GM08714 (cell line): ENCODE measurements at regions not wholly inside any gene's neighbourhood (a gene's known extent, or its start where the extent isn't known, plus 50 kb on each side); places are given as distances from the start of the nearest gene placed in this dataset.
"Not testable (repeated sequence)": the region's sequence is repeated elsewhere in the genome, so short reads cannot be mapped to it uniquely, and the experiment has no call there.

Experiments
- H3K4me3 ChIP-seq: fragments of 200-500 bp; sonication (Bioruptor generic); 2 replicates; pipeline ENCODE4 v1.5.1; 2014; ENCODE audit warnings: mild to moderate bottlenecking, low read length, inconsistent platforms
- ZNF274 ChIP-seq: IDR thresholded peaks from 2 replicates; pipeline ENCODE4 v1.6.1; 2012; ENCODE audit warnings: mild to moderate bottlenecking, low read depth, low read length

DNA sequence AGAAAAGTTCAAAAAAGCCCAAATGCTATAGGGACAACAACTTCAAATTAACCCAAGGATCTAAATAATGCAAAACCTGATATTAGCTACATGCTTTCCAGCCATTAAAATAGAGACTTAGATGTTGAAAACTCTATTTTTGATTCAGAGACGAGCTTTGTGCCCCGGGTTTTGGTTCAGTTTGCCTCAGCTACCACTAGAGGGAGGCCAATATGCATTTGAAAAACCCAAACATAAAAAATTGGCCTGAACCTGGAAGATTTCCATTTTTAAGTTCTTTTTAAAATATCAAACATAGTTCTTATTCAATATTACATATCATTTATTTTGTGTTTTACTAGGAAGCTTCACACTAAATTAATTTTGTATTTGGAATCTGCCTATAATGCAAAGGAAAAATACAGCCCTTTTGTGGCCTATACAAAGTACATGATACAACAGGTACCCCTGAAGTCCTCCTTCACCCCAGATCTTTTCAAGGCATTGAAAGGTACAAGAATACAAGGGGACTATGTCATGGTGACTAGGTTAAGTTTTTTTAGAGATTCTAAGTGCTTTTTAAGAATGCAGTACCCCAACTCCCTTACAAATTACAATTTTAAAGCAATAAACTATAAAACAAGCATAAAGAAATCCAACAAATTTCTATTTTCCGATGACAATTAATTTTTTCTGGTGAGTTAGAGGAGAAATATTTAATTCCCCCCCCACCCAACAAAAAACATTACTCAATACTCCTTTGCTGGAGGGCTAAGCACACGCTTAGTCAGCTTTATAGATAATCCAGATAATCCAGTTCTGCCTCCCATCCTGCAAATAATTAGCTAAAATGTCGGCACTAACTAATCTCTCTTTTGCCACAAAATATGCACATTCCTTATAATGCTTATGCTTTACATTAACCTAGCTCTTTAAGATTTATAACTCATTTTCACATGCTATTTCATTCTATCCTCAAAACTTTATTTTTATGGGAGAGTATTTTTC, 97.7 kb upstream of the PTPN13 start:
- TF ChIP-seq ZNF274 = no peak

DNA sequence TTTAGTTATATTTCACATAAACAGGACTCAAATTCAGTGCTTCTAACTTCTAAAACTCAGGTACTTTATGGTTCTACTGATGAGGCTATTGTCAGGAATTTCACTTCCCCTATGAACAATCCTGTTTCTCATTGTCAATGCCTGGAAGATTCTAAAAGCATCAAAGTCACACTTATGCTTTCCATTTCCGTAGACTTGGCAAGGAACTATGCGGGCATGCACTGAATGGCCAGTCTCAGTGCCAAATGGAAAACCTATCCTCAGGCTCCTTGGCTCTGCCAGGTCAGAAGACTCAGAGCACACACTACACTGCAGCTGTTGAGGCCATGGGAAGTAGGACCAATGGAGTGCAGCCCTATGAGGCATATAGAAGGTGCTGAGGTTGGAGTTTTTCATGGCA, 97.0 kb upstream of the PTPN13 start:
- no peak for TF ChIP-seq ZNF274
- H3K4me3 ChIP-seq = no peak overlapping the region

More for the DNA sequence above, 97.7 kb upstream of the PTPN13 start:
- no peak overlapping the region for H3K4me3 ChIP-seq

DNA sequence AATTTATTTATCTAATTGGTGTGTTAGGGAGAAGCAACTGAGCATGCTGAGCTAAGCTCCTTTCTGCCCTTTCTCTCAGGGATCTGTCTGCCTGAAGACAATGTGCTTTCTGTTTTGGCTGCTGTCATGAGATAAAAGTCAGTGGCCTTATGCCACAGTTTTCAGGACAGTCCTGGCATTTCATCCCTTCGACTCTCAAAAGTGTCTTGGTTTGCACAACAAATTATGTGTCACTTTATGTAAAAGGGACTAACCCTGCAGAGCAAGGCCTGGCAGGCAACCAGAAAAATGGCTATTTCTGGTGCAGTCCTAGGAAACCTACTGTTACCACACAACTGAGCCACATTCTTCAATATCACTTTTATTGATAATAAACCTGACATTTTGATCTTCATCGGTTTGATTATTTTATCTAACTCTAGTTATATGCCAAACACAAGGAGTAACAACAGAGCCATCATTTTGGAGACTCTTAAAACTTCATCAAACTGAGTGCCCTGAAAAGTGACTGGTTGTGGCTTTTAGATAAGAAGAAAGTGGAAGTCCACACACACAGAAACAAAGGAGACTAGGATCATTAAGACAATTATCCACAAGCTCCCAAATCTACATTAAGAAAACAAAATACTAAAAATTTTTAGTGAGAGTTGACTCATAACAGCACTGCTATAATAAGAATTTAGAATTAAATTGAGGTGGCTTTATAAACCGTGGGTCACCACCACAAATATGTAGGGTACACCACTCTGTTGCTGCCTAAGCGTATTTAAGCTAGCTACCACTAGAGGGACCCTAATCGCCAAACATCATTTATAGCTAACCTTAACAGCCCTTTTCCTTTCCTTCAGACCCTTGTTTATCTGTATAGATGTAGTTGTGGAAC, 95.9 kb upstream of the PTPN13 start:
- TF ChIP-seq ZNF274 = no peak
- no peak overlapping the region for H3K4me3 ChIP-seq

DNA sequence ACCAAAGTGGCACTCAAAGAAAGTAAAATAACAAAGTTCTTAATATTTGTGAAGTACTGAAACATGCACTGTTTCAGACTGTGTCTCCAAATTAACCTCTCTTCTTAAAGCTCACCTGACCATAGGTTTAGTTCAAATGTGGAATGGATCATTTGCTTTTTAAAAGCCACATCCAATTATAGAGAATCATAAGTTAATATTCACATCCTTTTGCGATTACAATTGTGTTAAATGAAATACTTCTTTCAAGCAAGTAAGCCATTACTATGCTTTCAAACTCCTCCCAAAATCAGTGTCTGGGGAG, 95.3 kb upstream of the PTPN13 start:
- TF ChIP-seq ZNF274 = no peak
- no peak overlapping the region for H3K4me3 ChIP-seq

DNA sequence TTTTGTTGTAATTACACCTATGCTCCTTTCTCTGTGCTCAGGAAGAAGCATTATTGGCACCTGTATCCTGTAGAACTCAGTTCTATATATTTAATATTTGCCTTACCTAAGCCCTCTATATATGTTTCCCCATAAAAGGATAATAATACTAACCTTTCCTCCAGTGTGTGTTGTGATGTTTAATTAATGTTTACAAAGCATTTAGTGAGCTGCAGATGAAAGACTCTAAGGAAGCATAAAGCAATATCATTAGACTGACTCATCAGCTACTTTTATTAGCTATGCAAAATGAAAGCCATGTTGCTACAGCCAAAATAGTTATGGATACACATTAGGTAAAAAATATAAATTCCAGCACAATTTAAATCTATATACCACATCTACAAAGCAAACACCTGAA, 93.6 kb upstream of the PTPN13 start:
- no peak for TF ChIP-seq ZNF274
- no peak overlapping the region for H3K4me3 ChIP-seq

DNA sequence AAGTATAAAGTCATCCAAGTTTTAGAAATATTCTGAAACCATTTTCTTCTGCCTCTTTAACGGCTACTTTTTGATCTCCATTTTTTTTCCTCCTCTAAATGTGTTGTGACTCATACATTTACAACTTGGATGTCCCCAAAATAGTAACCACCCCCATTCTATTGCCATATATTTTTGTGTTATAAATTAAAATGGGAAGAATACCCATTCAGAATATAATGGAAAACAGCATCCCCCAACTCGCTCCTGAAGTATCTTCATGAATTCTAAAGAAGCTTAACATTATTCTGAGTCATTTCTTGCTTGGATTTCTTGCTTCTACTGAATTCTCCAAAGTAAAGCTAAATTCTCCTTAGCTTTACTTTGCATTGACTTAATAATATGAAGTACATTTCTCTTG, 92.0 kb upstream of the PTPN13 start:
- TF ChIP-seq ZNF274 = no peak

DNA sequence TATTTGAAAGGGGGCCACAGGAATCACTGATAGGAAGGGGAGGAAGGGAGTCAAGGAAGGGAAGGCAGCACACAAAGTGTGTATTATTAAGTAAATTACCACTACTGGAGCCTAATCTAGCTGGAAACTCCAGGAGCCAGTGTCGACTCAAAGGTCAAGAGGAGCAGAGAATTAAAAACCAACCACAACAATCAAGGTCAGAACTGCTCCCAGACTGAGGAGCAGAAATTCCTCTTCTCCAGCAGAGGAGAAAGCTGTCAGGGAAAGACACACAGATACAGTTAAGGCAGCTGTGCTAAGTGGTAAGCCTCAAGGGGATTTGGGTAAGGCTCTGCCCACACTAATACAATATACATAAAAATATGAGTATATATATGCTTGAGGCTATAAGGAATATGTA, 87.5 kb upstream of the PTPN13 start:
- no peak overlapping the region for H3K4me3 ChIP-seq
- no peak for TF ChIP-seq ZNF274

More for the DNA sequence above, 92.0 kb upstream of the PTPN13 start:
- no peak overlapping the region for H3K4me3 ChIP-seq

DNA sequence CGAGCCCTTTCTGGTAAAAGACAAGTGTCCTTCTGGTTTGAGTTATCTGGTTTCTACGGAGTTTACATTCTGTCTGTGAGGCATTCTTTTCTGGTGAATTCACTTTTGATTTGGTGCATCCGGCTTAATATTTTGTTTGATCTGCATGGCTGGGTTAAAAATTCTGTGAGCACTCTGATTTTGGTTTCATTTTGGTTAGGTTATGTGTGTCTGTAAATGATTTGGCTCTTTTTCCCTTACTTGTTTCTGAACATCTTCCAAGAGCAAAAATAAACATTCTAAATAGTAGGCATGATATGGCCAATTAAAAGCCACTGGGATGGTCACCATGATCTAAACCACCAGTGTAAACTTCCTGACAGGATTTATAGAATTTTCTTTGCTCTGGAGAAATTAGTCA, 85.7 kb upstream of the PTPN13 start:
- TF ChIP-seq ZNF274 = no peak

DNA sequence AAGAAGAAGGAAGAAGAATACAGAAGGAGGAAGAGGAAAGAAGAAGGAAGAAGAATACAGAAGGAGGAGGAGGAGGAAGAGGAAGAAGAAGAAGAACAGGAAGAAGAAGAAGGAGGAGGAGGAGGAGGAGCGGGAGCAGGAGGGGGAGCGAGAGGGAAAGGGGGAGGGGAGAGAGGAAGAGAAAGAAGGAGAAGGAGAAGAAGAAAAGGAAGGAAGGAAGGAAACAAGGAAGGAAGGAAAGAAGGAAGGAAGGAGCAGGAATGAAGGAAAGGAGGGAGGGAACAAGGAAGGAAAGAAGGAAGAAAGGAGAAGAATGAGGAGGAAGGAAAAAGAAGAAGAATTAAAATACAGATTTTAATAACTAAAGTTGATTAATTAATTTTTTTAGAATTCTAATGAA, 82.5 kb upstream of the PTPN13 start:
- no peak for TF ChIP-seq ZNF274
- H3K4me3 ChIP-seq = no peak overlapping the region

More for the DNA sequence above, 85.7 kb upstream of the PTPN13 start:
- peak overlapping the region; percentile 31; the same call in 1 of the 2 replicates for H3K4me3 ChIP-seq

DNA sequence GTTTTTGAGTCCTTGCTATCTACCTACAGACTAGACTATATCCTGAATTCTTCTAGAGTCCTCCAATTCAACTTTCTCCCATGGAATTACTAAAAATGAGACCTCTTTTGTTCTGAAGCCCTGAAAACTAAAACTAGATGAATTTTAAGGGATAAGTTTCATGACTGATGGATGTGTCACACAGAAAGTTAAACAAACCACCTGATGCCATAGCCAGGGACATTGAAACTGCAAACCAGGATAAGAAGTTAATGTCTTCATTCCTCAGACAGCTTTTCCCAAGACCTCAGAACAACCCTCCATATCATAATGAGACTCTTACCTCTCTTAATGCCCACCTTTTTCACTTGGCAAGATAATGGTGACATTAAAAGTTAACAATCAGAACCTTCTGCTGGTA, 81.5 kb upstream of the PTPN13 start:
- TF ChIP-seq ZNF274 = no peak
- H3K4me3 ChIP-seq = no peak overlapping the region

DNA sequence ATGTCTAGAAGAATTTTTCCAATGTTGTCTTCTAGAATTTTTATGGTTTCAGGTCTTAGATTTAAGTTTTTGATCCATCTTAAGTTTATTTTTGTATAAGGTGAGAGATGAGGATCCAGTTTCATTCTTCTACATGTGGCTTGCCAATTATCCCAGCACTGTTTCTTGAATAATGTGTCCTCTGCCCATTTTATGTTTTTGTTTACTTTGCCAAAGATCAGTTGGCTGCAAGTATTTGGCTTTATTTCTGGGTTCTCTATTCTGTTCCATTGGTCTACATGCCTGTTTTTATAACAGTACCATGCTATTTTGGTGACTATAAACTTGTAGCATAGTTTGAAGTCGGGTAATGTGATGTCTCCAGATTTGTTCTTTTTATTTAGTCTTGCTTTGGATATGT, 78.2 kb upstream of the PTPN13 start:
- not testable (repeated sequence) for H3K4me3 ChIP-seq

DNA sequence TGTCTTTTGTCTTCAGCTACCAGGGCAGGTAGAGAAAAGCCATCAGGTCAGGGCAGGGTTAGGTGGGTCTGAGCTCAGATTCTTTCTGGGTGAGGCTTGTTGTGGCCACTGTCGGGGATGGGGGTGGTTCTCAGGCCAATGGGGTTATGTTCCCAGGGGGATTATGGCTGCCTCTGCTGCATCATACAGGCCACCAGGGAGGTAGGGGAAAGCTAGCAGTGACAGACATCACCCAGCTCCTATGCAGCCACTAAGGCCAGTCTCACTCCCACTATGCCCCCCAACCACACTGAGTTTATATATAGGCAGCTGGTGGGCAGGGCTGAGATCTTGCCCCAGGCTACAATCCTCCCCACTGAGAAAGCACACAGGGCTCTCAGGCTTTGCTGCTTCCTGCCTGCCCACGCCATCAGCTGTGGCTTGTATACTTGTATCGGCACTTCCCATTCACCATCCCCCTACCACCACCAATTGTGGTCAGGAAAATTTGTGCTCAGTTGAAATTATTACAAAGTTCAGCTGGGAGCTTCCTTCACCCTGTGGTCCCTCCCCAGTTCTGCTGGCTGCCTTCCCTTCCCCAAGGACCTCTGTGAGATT, 72.6 kb upstream of the PTPN13 start:
- no peak overlapping the region for H3K4me3 ChIP-seq

DNA sequence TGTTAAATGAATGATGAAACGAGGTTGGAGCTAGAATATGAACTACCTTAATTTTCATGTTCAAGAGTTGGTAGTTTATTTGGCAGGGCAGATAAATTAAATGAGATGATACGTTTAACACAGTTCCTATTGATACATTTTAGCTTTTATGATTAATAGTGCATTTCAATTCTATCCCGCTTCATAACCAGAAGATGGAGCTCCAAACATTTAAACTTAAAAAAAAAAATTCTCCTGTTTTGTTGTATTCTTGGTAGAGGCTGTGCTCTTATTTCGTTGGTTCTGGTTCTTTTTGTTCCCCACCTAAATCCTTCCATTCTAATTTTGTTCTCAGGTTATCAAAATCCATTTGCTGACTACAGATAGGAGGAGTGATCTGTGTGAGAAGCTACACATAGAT, 71.8 kb upstream of the PTPN13 start:
- TF ChIP-seq ZNF274 = no peak
- H3K4me3 ChIP-seq = no peak overlapping the region

More for the DNA sequence above, 72.6 kb upstream of the PTPN13 start:
- no peak for TF ChIP-seq ZNF274

DNA sequence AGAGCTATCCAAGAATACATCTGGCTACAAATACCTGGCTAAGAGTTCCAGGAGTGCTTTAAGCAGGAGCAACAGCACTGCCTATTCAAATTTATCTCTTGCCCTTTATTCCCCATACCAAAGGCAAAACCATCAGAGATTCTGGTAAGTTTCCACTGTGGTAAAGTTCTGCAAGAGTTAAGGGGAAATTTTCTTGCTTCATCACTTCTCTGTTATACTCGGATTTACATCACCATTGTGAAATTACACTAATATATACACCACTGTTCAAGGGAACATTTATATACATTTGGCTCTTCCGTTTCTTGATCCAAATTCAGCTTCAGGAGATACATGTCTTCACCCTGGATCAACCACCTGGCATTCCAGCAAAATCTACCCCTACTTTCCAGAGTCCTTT, 70.8 kb upstream of the PTPN13 start:
- no peak for TF ChIP-seq ZNF274
- no peak overlapping the region for H3K4me3 ChIP-seq

DNA sequence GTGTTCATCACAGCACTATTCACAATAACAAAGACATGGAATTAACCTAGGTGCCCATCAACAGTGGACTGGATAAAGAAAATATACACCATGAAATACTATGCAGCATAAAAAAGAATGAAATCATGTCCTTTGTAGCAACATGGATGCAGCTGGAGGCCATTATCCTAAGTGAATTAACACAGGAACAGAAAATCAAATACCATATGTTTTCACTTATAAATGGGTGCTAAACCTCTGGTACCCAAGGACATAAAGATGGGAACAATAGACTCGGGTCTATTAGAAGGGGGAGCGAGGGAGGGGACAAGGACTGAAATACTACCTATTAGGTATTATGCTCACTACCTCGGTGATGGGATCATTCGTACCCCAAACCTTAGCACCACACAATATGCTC, 66.4 kb upstream of the PTPN13 start:
- not testable (repeated sequence) for H3K4me3 ChIP-seq

DNA sequence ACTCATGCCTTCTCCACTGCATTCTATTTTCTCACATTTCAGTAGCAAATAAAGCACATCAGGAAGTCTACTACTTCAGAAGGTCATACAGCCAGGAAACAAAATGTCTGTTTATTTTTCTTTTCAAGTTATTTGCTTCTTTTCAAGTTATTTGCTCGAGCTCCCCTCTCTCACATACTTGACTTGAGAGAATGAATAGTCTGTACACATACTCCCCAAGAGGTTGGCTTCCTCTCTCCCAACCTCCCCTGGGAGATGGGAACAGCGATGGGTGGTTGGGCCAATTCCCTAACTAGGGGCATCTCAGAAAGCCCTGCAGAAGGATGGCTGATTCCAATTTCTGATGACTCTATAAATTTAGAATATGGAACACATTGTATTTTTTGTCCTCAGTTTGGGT, 64.7 kb upstream of the PTPN13 start:
- no peak overlapping the region for H3K4me3 ChIP-seq
- TF ChIP-seq ZNF274 = no peak
